Spleen (tissue), 11 donors: ENCODE measurements at regions not wholly inside any gene's neighbourhood (a gene's known extent, or its start where the extent isn't known, plus 50 kb on each side); places are given as distances from the start of the nearest gene placed in this dataset.

Experiments
- DNase-seq: peaks from one replicate; pipeline ENCODE4 v3.0.0-alpha.2; 2020
- H3K27ac ChIP-seq, 8 donors: fragments of 200-600 bp; sonication (generic) in 7 of 8; 1 replicate in 4 of 8; 2 replicates in 4 of 8; pipeline versions ENCODE4 v1.5.0 to v1.8.0; 2016 to 2021; ENCODE audit warnings: inconsistent platforms in 4 of 8, mild to moderate bottlenecking in 4 of 8, moderate library complexity in 1 of 8
- H3K27me3 ChIP-seq, 7 donors: fragments of 200-600 bp; sonication (generic) in 6 of 7; replicated peaks in 1 of 7; 1 replicate in 4 of 7; 2 replicates in 3 of 7; pipeline versions ENCODE4 v1.5.0 to v1.8.0; 2016 to 2021; ENCODE audit warnings: inconsistent platforms in 3 of 7, mild to moderate bottlenecking in 1 of 7
- H3K36me3 ChIP-seq, 6 donors: fragments of 200-600 bp; sonication (generic) in 5 of 6; 1 replicate in 4 of 6; 2 replicates in 2 of 6; pipeline versions ENCODE4 v1.5.0 to v1.8.0; 2016 to 2021; ENCODE audit warnings: inconsistent platforms in 2 of 6
- H3K4me1 ChIP-seq, 6 donors: fragments of 200-600 bp; sonication (generic) in 5 of 6; 1 replicate in 3 of 6; 2 replicates in 3 of 6; pipeline versions ENCODE4 v1.5.0 to v1.8.0; 2016 to 2021; ENCODE audit warnings: inconsistent platforms in 3 of 6
- H3K4me3 ChIP-seq, 8 donors: fragments of 200-600 bp; sonication (generic) in 7 of 8; 1 replicate in 4 of 8; 2 replicates in 4 of 8; pipeline versions ENCODE4 v1.5.0 to v1.8.0; 2016 to 2021; ENCODE audit warnings: inconsistent platforms in 4 of 8, mild to moderate bottlenecking in 4 of 8, moderate library complexity in 2 of 8
- H3K9me3 ChIP-seq, 8 donors: fragments of 200-600 bp; sonication (generic) in 7 of 8; 1 replicate in 4 of 8; 2 replicates in 4 of 8; pipeline versions ENCODE4 v1.5.0 to v1.8.0; 2016 to 2021; ENCODE audit warnings: inconsistent platforms in 4 of 8
- CTCF ChIP-seq, 11 experiments: fragments of 200-600 bp in 7 of 11; fragments of 450-650 bp in 4 of 11; sonication (generic) in 4 of 11; IDR thresholded peaks in 8 of 11; conservative IDR thresholded peaks in 3 of 11; 1 replicate in 7 of 11; 2 replicates in 4 of 11; pipeline versions ENCODE4 v1.4.0 to v1.8.0; 2016 to 2021; ENCODE audit warnings: antibody characterized with exemption in 11 of 11, inconsistent platforms in 4 of 11, mild to moderate bottlenecking in 1 of 11
- POLR2A ChIP-seq, 3 donors: fragments of 450-650 bp; IDR thresholded peaks; one replicate each; pipeline ENCODE4 v1.5.1; 2017; ENCODE audit warnings: antibody characterized with exemption in 3 of 3, mild to moderate bottlenecking in 1 of 3
- POLR2AphosphoS5 ChIP-seq, 3 donors: sonication (generic); formaldehyde crosslinking; IDR thresholded peaks; one replicate each; pipeline ENCODE4 v1.5.1; 2017; ENCODE audit warnings: antibody characterized with exemption in 3 of 3
- WGBS, 5 donors: extraction: QIAGEN DNeasy Blood & Tissue Kit in 3 of 5; methylation state at CpG; one replicate each; pipeline versions ENCODE4 v1.1.5 to v1.1.7; 2013 to 2018; 5-methylcytosine and 5-hydroxymethylcytosine counted together
- intact Hi-C: fragments of 100-400 bp; cut with DNase I; formaldehyde crosslinking; loops from one replicate; pipeline ENCODE4 v1.15.0; 2023; ENCODE audit warnings: low total_unique reads
- donor health status: healthy with polysubstance abuse.
- donor health status: DM: no; HTN: no; CAD: no; lungs with moderate emphysema.
- donor health status: DM: no; HTN: no; CAD: no.
- donor health status: Bipolar disorder and iron deficiency.
- donor health status: healthy.
- donor health status: DM: no; HTN: no; CAD: no.
- donor health status: DM: yes; HTN: yes; CAD: no.

- intact Hi-C loops = no loop called here
- no peak for DNase-seq
Observed at GRCh38 chr5:124843596-124843899, 97.1 kb upstream of the ZNF608 start.

DNA sequence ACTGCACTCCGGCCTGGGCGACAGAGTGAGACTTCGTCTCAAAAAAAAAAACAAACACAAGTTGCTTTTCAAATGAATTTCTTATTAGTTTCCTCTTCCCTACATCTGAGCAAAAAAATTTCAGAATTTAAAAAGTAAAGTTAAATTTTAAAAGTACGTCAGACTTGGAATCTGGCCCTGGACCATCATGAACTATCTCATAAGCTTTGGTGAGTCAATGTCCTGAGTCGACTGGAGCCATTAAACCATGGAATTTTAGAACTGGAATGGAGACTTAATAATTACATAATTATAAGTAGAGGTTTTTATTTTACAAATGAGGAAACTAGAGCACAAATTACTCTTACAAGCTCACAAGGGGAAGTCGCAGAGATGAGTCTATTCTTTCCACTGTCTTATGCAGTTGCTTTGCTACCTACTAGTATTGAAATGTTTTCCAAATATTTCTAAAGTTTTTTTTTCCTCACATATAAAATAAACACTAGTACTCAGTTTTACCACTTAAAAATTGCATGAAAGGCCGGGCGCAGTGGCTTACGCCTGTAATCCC, 98.0 kb upstream of the ZNF608 start:
- Histone ChIP-seq H3K9me3 (no peaks in the 10 kb centered on the region), H3K4me3 (no peak overlapping the region), H3K27ac (peak overlapping the region in 2 of 8 donors; percentile 73 to 89), H3K27me3 (no peaks in the 10 kb centered on the region), H3K36me3 (no peaks in the 10 kb centered on the region), H3K4me1 (peaks cover 0 to 15% (median 9%) of the 10 kb centered on the region in 6 donors)
- intact Hi-C loops = no loop called here
- TF ChIP-seq POLR2A (IDR thresholded peaks at IDR 0.05) (no peak), CTCF (IDR thresholded peaks at IDR 0.05 in 8 of 11, conservative IDR thresholded peaks at IDR 0.05 in 3 of 11) (no peak), POLR2AphosphoS5 (IDR thresholded peaks at IDR 0.05) (no peak)
- DNase-seq = no peak
- WGBS, 5 donors = 88 to 97% (median 93%) methylated on average over 9 of the region's 9 CpGs

More at GRCh38 chr5:124843596-124843899, 97.1 kb upstream of the ZNF608 start:
- H3K4me3 ChIP-seq = no peak overlapping the region
- no peaks in the 10 kb centered on the region for H3K36me3 ChIP-seq
- no peaks in the 10 kb centered on the region for H3K9me3 ChIP-seq
- H3K4me1 ChIP-seq = peaks cover 0 to 7% (median 2%) of the 10 kb centered on the region in 6 donors
- H3K27me3 ChIP-seq = no peaks in the 10 kb centered on the region
- 43 to 81% (median 75%) methylated on average over 4 of the region's 4 CpGs for WGBS, 5 donors
- no peak for TF ChIP-seq CTCF (IDR thresholded peaks at IDR 0.05 in 8 of 11, conservative IDR thresholded peaks at IDR 0.05 in 3 of 11)
- TF ChIP-seq POLR2AphosphoS5 (IDR thresholded peaks at IDR 0.05) = no peak
- TF ChIP-seq POLR2A (IDR thresholded peaks at IDR 0.05) = no peak
- peak overlapping the region in 6 of 8 donors; percentile 37 to 89 (median 60) for H3K27ac ChIP-seq

GRCh38 chr5:124847907-124848306, 101.5 kb upstream of the ZNF608 start:
- TF ChIP-seq CTCF (IDR thresholded peaks at IDR 0.05 in 8 of 11, conservative IDR thresholded peaks at IDR 0.05 in 3 of 11) (no peak), POLR2A (IDR thresholded peaks at IDR 0.05) (no peak), POLR2AphosphoS5 (IDR thresholded peaks at IDR 0.05) (no peak)
- no peaks in the 10 kb centered on the region for H3K9me3 ChIP-seq
- peak overlapping the region in 1 of 8 donors; percentile 84 for H3K27ac ChIP-seq
- 75 to 85% (median 78%) methylated on average over 3 of the region's 3 CpGs for WGBS, 5 donors
- H3K4me3 ChIP-seq = no peak overlapping the region
- intact Hi-C loops = no loop called here
- peaks cover 0 to 17% (median 9%) of the 10 kb centered on the region in 6 donors for H3K4me1 ChIP-seq
- no peaks in the 10 kb centered on the region for H3K36me3 ChIP-seq
- DNase-seq = no peak
- H3K27me3 ChIP-seq = no peaks in the 10 kb centered on the region

DNA sequence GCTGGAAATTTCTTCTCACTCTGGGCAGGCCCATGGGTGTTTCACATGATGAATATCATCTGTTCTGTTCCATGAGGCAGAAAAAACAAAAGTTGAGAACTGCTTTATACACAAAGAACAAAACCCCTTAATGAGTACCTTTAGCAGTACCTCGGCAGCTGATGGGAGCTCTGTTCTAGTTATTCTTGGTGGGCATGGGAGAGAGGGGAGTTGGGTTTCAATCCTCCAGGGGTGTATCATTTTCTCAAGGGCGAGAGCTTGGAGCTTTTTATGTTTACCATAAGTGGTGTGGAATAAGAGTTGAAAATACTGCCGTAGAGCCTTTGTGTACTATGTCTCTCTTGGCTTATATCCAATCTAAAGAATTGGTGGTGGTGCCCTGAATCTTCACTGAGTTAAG, 103.3 kb upstream of the ZNF608 start:
- intact Hi-C loops = no loop called here
- Histone ChIP-seq H3K27ac (peak overlapping the region in 1 of 8 donors; percentile 84), H3K36me3 (no peaks in the 10 kb centered on the region), H3K27me3 (no peaks in the 10 kb centered on the region), H3K4me1 (peaks cover 0 to 17% (median 9%) of the 10 kb centered on the region in 6 donors), H3K9me3 (no peaks in the 10 kb centered on the region), H3K4me3 (no peak overlapping the region)
- TF ChIP-seq POLR2AphosphoS5 (IDR thresholded peaks at IDR 0.05) (no peak), CTCF (IDR thresholded peaks at IDR 0.05 in 8 of 11, conservative IDR thresholded peaks at IDR 0.05 in 3 of 11) (no peak), POLR2A (IDR thresholded peaks at IDR 0.05) (no peak)
- 84 to 91% (median 87%) methylated on average over 3 of the region's 3 CpGs for WGBS, 5 donors
- no peak for DNase-seq
